HG03064 (cell line): ENCODE measurements at regions not wholly inside any gene's neighbourhood (a gene's known extent, or its start where the extent isn't known, plus 50 kb on each side); places are given as distances from the start of the nearest gene placed in this dataset.
"Not testable (repeated sequence)": the region's sequence is repeated elsewhere in the genome, so short reads cannot be mapped to it uniquely, and the experiment has no call there.

Source experiments
- ATAC-seq: cut with Tn5 transposase; IDR thresholded peaks from one replicate; pipeline ENCODE4 v1.9.1; 2021; ENCODE audit warnings: low read depth; ENCODE audit not compliant: unreplicated experiment

- ATAC-seq, result no peak
Measured at GRCh38 chr15:62218841-62219240, 53.8 kb upstream of the C2CD4B start.

GRCh38 chr15:62219799-62220198 is 54.7 kb upstream of the C2CD4B start:
- ATAC-seq, result no peak

GRCh38 chr15:62223020-62223419 is 57.9 kb upstream of the C2CD4B start:
- no peak for ATAC-seq

GRCh38 chr15:62228604-62229003 is 63.5 kb upstream of the C2CD4B start:
- no peak for ATAC-seq

GRCh38 chr15:62231856-62232255 is 66.8 kb upstream of the C2CD4B start:
- no peak for ATAC-seq

- ATAC-seq, result no peak
Measured at GRCh38 chr15:62240121-62241096, 75.3 kb upstream of the C2CD4B start.

GRCh38 chr15:62241135-62241770 is 76.2 kb upstream of the C2CD4B start:
- no peak for ATAC-seq

GRCh38 chr15:62242999-62243398 is 77.9 kb upstream of the C2CD4B start:
- ATAC-seq, result no peak

- no peak for ATAC-seq
Measured at GRCh38 chr15:62244762-62245161, 79.7 kb upstream of the C2CD4B start.

- no peak for ATAC-seq
Measured at GRCh38 chr15:62248277-62248984, 83.3 kb upstream of the C2CD4B start.

- ATAC-seq, result no peak
Measured at GRCh38 chr15:62249501-62249900, 84.4 kb upstream of the C2CD4B start.

GRCh38 chr15:62250186-62250585 is 85.1 kb upstream of the C2CD4B start:
- no peak for ATAC-seq

- ATAC-seq, result no peak
Measured at GRCh38 chr15:62250978-62251377, 85.9 kb upstream of the C2CD4B start.

GRCh38 chr15:62253294-62253693 is 88.2 kb upstream of the C2CD4B start:
- ATAC-seq, result no peak

GRCh38 chr15:62254137-62254934 is 89.3 kb upstream of the C2CD4B start:
- no peak for ATAC-seq

- not testable (repeated sequence) for ATAC-seq
Measured at GRCh38 chr15:62256430-62256829, 91.3 kb upstream of the C2CD4B start.

GRCh38 chr15:62257996-62258521 is 93.0 kb upstream of the C2CD4B start:
- ATAC-seq, result no peak

GRCh38 chr15:62262305-62262941 is 97.3 kb upstream of the C2CD4B start:
- no peak for ATAC-seq

- no peak for ATAC-seq
Measured at GRCh38 chr15:62264196-62264595, 99.1 kb upstream of the C2CD4B start.

- no peak for ATAC-seq
Measured at GRCh38 chr15:62269504-62269903, 104.4 kb upstream of the C2CD4B start.
